Spleen (tissue), 7 donors: ENCODE measurements at regions not wholly inside any gene's neighbourhood (a gene's known extent, or its start where the extent isn't known, plus 50 kb on each side); places are given as distances from the start of the nearest gene placed in this dataset.

ENCODE experiments used
- CTCF ChIP-seq, 11 experiments: fragments of 200-600 bp in 7 of 11; fragments of 450-650 bp in 4 of 11; sonication (generic) in 4 of 11; IDR thresholded peaks in 8 of 11; conservative IDR thresholded peaks in 3 of 11; 1 replicate in 7 of 11; 2 replicates in 4 of 11; pipeline versions ENCODE4 v1.4.0 to v1.8.0; 2016 to 2021; ENCODE audit warnings: antibody characterized with exemption in 11 of 11, inconsistent platforms in 4 of 11, mild to moderate bottlenecking in 1 of 11
- POLR2A ChIP-seq, 3 donors: fragments of 450-650 bp; IDR thresholded peaks; one replicate each; pipeline ENCODE4 v1.5.1; 2017; ENCODE audit warnings: antibody characterized with exemption in 3 of 3, mild to moderate bottlenecking in 1 of 3
- POLR2AphosphoS5 ChIP-seq, 3 donors: sonication (generic); formaldehyde crosslinking; IDR thresholded peaks; one replicate each; pipeline ENCODE4 v1.5.1; 2017; ENCODE audit warnings: antibody characterized with exemption in 3 of 3
- donor health status: DM: no; HTN: no; CAD: no; lungs with moderate emphysema.
- donor health status: DM: no; HTN: no; CAD: no.
- donor health status: DM: no; HTN: no; CAD: no.

GRCh38 chr6:121608270-121608669 is 172.8 kb downstream of the GJA1 start:
- TF ChIP-seq CTCF (IDR thresholded peaks at IDR 0.05 in 8 of 11, conservative IDR thresholded peaks at IDR 0.05 in 3 of 11) = no peak
- no peak for TF ChIP-seq POLR2AphosphoS5 (IDR thresholded peaks at IDR 0.05)
- no peak for TF ChIP-seq POLR2A (IDR thresholded peaks at IDR 0.05)
